HG02623 (cell line): ENCODE measurements at regions not wholly inside any gene's neighbourhood (a gene's known extent, or its start where the extent isn't known, plus 50 kb on each side); places are given as distances from the start of the nearest gene placed in this dataset.
"Not testable (repeated sequence)": the region's sequence is repeated elsewhere in the genome, so short reads cannot be mapped to it uniquely, and the experiment has no call there.

ENCODE experiments used
- ATAC-seq: cut with Tn5 transposase; IDR thresholded peaks from one replicate; pipeline ENCODE4 v1.9.1; 2021; ENCODE audit warnings: moderate library complexity; ENCODE audit not compliant: unreplicated experiment

- ATAC-seq = not testable (repeated sequence)
These were observed 63.2 kb upstream of the IER3 start for GRCh38 chr6:30807566-30807965.

GRCh38 chr6:30806581-30807183 is 62.3 kb upstream of the IER3 start:
- ATAC-seq = no peak

DNA sequence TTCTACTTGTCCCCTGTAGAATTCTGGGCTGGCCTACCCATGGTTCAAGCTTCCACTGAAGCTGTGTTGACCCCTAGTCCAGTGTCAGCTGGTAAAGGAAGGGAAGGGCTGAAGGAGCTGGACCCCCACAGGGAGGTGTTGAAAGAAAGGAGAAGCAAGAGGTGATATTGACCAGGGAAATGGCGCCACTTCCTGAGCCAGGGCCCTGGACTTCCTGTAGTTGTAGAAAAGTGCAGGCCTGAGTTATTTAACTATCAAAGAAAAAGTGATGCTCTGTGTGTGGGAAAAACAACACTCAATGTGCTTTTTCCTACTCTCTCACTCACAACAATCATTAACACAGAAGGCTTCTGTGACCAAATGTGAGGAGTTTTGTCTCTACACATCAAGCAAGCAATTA is 60.0 kb upstream of the IER3 start:
- ATAC-seq = no peak

DNA sequence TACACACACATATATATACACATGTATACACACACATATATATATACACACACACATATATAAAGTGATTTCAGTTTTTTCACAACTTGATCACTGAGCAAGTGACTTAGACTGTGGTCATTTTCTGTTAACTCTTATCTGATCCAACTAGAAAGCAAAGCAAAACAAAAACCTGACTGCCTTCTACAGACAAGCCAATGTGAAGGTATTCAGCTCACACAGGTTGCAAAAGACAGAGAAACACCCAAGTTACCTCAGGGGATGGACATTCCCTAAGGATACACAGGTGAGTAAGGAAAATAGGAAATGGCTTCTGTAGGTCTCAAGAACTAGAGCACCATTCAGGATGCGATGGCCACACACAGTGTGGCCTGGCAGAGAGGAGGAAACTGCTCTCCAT is 58.4 kb upstream of the IER3 start:
- ATAC-seq = no peak

- no peak for ATAC-seq
These were observed 57.6 kb upstream of the IER3 start for GRCh38 chr6:30801950-30802349.

GRCh38 chr6:30800871-30801270 is 56.5 kb upstream of the IER3 start:
- ATAC-seq = no peak

DNA sequence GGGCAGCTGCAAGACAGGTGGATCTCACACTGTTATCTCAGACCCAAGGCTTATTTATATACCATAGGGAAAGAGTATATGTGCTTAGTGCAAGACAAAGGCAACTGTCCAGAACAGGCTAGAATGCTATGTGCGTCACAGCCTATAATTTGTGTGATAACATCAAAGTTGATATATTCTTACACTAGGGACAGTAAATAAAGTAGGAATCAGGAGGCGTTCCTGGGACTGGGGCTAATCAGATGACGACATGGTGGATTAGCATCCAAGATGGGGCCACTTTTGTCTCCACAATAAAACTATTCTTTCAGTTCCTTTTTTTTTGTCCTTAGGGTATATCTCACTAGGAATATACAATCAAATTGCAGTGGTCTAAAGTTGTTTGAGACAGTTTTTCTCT is 54.9 kb upstream of the IER3 start:
- ATAC-seq = no peak

- ATAC-seq = no peak
These were observed 54.1 kb upstream of the IER3 start for GRCh38 chr6:30798494-30798893.

GRCh38 chr6:30795549-30796293 is 51.4 kb upstream of the IER3 start:
- no peak for ATAC-seq
